Right lobe of liver (tissue), 4 donors: ENCODE measurements at regions not wholly inside any gene's neighbourhood (a gene's known extent, or its start where the extent isn't known, plus 50 kb on each side); places are given as distances from the start of the nearest gene placed in this dataset.

Experiments
- POLR2A ChIP-seq: fragments of 450-650 bp; IDR thresholded peaks from one replicate; pipeline ENCODE4 v1.6.1; 2017; ENCODE audit warnings: antibody characterized with exemption, mild to moderate bottlenecking
- TF ChIP-seq, protein P1 (sequence below), 4 donors: fragments of 200-600 bp in 3 of 4; fragments of 450-650 bp in 1 of 4; IDR thresholded peaks; one replicate each; pipeline versions ENCODE4 v1.5.1 to v1.8.0; 2016 to 2022; ENCODE audit warnings: antibody characterized with exemption in 4 of 4, mild to moderate bottlenecking in 2 of 4
- donor health status: DM: no; HTN: no; CAD: no.
- donor health status: DM: no; HTN: no; CAD: no.
- donor health status: DM: no; HTN: yes; CAD: no.

DNA sequence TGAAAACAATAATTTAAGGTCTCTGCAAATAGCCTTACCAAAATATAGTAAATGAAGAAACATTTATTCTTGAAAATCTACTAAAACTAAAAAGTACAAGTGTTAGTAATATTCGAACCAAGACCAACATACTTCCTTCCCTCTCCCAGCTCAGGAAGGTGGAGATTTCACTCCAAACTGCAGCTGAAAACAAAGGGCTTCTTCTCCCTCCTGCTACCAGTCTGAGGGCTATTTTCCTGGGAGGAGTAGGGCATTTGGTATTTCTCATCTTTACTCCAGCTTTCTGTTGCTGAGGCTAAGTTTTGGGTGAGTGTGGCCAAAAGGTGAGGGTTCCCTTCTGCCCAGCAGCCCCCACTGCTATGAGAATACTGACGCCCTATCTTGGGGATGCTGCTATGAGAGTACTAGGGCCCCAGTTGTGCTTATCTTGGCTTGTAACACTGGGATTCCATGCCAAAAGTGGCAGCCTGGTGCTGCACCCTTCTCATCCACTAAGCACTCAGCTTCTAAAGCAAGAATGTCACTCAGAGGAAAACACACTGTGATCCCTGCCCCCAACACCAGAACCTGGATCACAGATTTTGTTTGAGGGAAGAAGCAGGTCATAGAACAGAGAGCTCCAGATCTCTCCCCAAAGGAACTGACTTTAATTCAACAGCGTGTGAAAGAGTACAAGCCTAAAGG is 130.7 kb upstream of the KLF7 start:
- TF ChIP-seq, protein P1, sequence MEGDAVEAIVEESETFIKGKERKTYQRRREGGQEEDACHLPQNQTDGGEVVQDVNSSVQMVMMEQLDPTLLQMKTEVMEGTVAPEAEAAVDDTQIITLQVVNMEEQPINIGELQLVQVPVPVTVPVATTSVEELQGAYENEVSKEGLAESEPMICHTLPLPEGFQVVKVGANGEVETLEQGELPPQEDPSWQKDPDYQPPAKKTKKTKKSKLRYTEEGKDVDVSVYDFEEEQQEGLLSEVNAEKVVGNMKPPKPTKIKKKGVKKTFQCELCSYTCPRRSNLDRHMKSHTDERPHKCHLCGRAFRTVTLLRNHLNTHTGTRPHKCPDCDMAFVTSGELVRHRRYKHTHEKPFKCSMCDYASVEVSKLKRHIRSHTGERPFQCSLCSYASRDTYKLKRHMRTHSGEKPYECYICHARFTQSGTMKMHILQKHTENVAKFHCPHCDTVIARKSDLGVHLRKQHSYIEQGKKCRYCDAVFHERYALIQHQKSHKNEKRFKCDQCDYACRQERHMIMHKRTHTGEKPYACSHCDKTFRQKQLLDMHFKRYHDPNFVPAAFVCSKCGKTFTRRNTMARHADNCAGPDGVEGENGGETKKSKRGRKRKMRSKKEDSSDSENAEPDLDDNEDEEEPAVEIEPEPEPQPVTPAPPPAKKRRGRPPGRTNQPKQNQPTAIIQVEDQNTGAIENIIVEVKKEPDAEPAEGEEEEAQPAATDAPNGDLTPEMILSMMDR (IDR thresholded peaks at IDR 0.05), result no peak
- no peak for TF ChIP-seq POLR2A
